H9 (cell line): ENCODE measurements at regions not wholly inside any gene's neighbourhood (a gene's known extent, or its start where the extent isn't known, plus 50 kb on each side); places are given as distances from the start of the nearest gene placed in this dataset.

Experiments used
- DNase-seq: peaks from one replicate; pipeline ENCODE4 v3.0.0-alpha.2; 2017
- H2AFZ ChIP-seq: one replicate; pipeline ENCODE4 v1.6.1; 2013; ENCODE audit warnings: mild to moderate bottlenecking, low read length, control low read depth, moderate library complexity
- H2AK5ac ChIP-seq: 2 replicates; pipeline ENCODE4 v1.6.1; 2013; ENCODE audit warnings: low read length, control low read depth, mixed read lengths; ENCODE audit not compliant: insufficient read length
- H2BK120ac ChIP-seq: one replicate; pipeline ENCODE4 v1.6.1; 2013; ENCODE audit warnings: low read depth, mild to moderate bottlenecking, low read length, control low read depth, inconsistent platforms; ENCODE audit not compliant: poor library complexity, severe bottlenecking
- H2BK12ac ChIP-seq: 2 replicates; pipeline ENCODE4 v1.6.1; 2013; ENCODE audit warnings: low read length, control low read depth, mixed read lengths, low read depth; ENCODE audit not compliant: insufficient read length
- H2BK15ac ChIP-seq: 2 replicates; pipeline ENCODE4 v1.6.1; 2013; ENCODE audit warnings: low read depth, low read length, control low read depth
- H2BK20ac ChIP-seq: one replicate; pipeline ENCODE4 v1.6.1; 2013; ENCODE audit warnings: low read depth, mild to moderate bottlenecking, low read length, control low read depth, inconsistent platforms; ENCODE audit not compliant: poor library complexity, severe bottlenecking
- H2BK5ac ChIP-seq: 2 replicates; pipeline ENCODE4 v1.6.1; 2013; ENCODE audit warnings: low read length, control low read depth, mixed read lengths; ENCODE audit not compliant: insufficient read length
- H3K14ac ChIP-seq: 2 replicates; pipeline ENCODE4 v1.6.1; 2013; ENCODE audit warnings: low read length, control low read depth; ENCODE audit not compliant: insufficient read depth
- H3K18ac ChIP-seq: 2 replicates; pipeline ENCODE4 v1.6.1; 2013; ENCODE audit warnings: low read depth, mild to moderate bottlenecking, mixed read lengths, low read length, control low read depth; ENCODE audit not compliant: insufficient read length
- H3K23ac ChIP-seq: 2 replicates; pipeline ENCODE4 v1.6.1; 2013; ENCODE audit warnings: low read length, control low read depth, mixed read lengths, low read depth; ENCODE audit not compliant: insufficient read length
- H3K23me2 ChIP-seq: 2 replicates; pipeline ENCODE4 v1.6.1; 2013; ENCODE audit warnings: low read depth, mild to moderate bottlenecking, mixed read lengths, low read length, control low read depth; ENCODE audit not compliant: insufficient read length, poor library complexity, severe bottlenecking
- H3K27ac ChIP-seq: 2 replicates; pipeline ENCODE4 v1.5.1; 2013; ENCODE audit warnings: low read length, control low read depth, mixed read lengths, low read depth; ENCODE audit not compliant: insufficient read length
- H3K27me3 ChIP-seq: 2 replicates; pipeline ENCODE4 v1.6.1; 2013; ENCODE audit warnings: low read length, control low read depth, inconsistent platforms; ENCODE audit not compliant: insufficient read depth
- H3K4ac ChIP-seq: 2 replicates; pipeline ENCODE4 v1.6.1; 2013; ENCODE audit warnings: low read depth, mild to moderate bottlenecking, control low read depth, inconsistent platforms, low read length, moderate library complexity
- H3K4me1 ChIP-seq: 2 replicates; pipeline ENCODE4 v1.6.1; 2013; ENCODE audit warnings: low read length, control low read depth, inconsistent platforms; ENCODE audit not compliant: insufficient read depth
- H3K4me2 ChIP-seq: 2 replicates; pipeline ENCODE4 v1.6.1; 2013; ENCODE audit warnings: low read length, control low read depth, mixed read lengths; ENCODE audit not compliant: insufficient read length, insufficient read depth
- H3K56ac ChIP-seq: 2 replicates; pipeline ENCODE4 v1.6.1; 2013; ENCODE audit warnings: low read depth, mild to moderate bottlenecking, mixed read lengths, low read length, control low read depth; ENCODE audit not compliant: insufficient read length
- H3K79me1 ChIP-seq: 2 replicates; pipeline ENCODE4 v1.6.1; 2013; ENCODE audit warnings: low read depth, mild to moderate bottlenecking, moderate library complexity, low read length, control low read depth, inconsistent platforms; ENCODE audit not compliant: insufficient read depth, poor library complexity, severe bottlenecking
- H3K79me2 ChIP-seq: 2 replicates; pipeline ENCODE4 v1.6.1; 2013; ENCODE audit warnings: low read length, control low read depth, inconsistent platforms; ENCODE audit not compliant: insufficient read depth
- H3K9ac ChIP-seq: 2 replicates; pipeline ENCODE4 v1.6.1; 2013; ENCODE audit warnings: low read length, control low read depth, mixed read lengths; ENCODE audit not compliant: insufficient read length; ENCODE audit errors: extremely low read depth
- H3K9me3 ChIP-seq: one replicate; pipeline ENCODE4 v1.6.1; 2013; ENCODE audit warnings: low read depth, low read length, inconsistent platforms; ENCODE audit not compliant: control insufficient read depth
- H3T11ph ChIP-seq: one replicate; pipeline ENCODE4 v1.6.1; 2013; ENCODE audit warnings: mild to moderate bottlenecking, low read length, control low read depth, inconsistent platforms
- H4K20me1 ChIP-seq: one replicate; pipeline ENCODE4 v1.6.1; 2013; ENCODE audit not compliant: control insufficient read depth, insufficient read length, insufficient read depth
- H4K5ac ChIP-seq: 2 replicates; pipeline ENCODE4 v1.6.1; 2013; ENCODE audit warnings: low read depth, mild to moderate bottlenecking, mixed read lengths, low read length, control low read depth; ENCODE audit not compliant: insufficient read length
- H4K8ac ChIP-seq: replicated peaks from 2 replicates; pipeline ENCODE4 v1.6.1; 2013; ENCODE audit warnings: low read length, control low read depth, mixed read lengths, low read depth; ENCODE audit not compliant: insufficient read length
- H4K91ac ChIP-seq: 2 replicates; pipeline ENCODE4 v1.6.1; 2013; ENCODE audit warnings: low read depth, mild to moderate bottlenecking, moderate library complexity, mixed read lengths, low read length, control low read depth; ENCODE audit not compliant: insufficient read length
- H3K27ac Mint-ChIP-seq, 3 experiments: 2 replicates in 2 of 3; 3 replicates in 1 of 3; pipeline ENCODE4 v1.8.0; 2020 to 2021; ENCODE audit warnings: mixed read lengths in 3 of 3, mild to moderate bottlenecking in 1 of 3, moderate library complexity in 1 of 3
- H3K27me3 Mint-ChIP-seq: 2 replicates; pipeline ENCODE4 v1.8.0; 2021; ENCODE audit warnings: low read depth, mild to moderate bottlenecking, moderate library complexity, mixed read lengths
- H3K36me3 Mint-ChIP-seq, 3 experiments: 2 replicates in 2 of 3; 3 replicates in 1 of 3; pipeline ENCODE4 v1.8.0; 2020 to 2021; ENCODE audit warnings: low read depth in 3 of 3, mixed read lengths in 3 of 3; ENCODE audit not compliant: insufficient read depth in 1 of 3
- H3K4me1 Mint-ChIP-seq, 2 experiments: 2 replicates each; pipeline ENCODE4 v1.8.0; 2020; ENCODE audit warnings: mixed read lengths in 2 of 2
- H3K4me3 Mint-ChIP-seq, 2 experiments: 2 replicates in 1 of 2; 3 replicates in 1 of 2; pipeline ENCODE4 v1.8.0; 2020 to 2021; ENCODE audit warnings: mild to moderate bottlenecking in 2 of 2, mixed read lengths in 2 of 2, moderate library complexity in 1 of 2
- H3K9me3 Mint-ChIP-seq, 2 experiments: 2 replicates in 1 of 2; 3 replicates in 1 of 2; pipeline ENCODE4 v1.8.0; 2020; ENCODE audit warnings: mild to moderate bottlenecking in 2 of 2, mixed read lengths in 2 of 2, moderate library complexity in 1 of 2
- WGBS: extraction: QIAGEN DNeasy Blood & Tissue Kit; methylation state at CpG from one replicate; pipeline ENCODE4 v1.1.7; 2013; ENCODE audit warnings: missing lambda C conversion rate, low lambda C conversion rate, mixed read lengths; ENCODE audit not compliant: insufficient read length; ENCODE audit errors: extremely low coverage; 5-methylcytosine and 5-hydroxymethylcytosine counted together
- TF ChIP-seq, protein P1 (sequence below): fragments of 200-600 bp; sonication (generic); conservative IDR thresholded peaks from 3 replicates; pipeline ENCODE4 v1.8.0; 2021; ENCODE audit warnings: antibody characterized with exemption, mild to moderate bottlenecking

DNA sequence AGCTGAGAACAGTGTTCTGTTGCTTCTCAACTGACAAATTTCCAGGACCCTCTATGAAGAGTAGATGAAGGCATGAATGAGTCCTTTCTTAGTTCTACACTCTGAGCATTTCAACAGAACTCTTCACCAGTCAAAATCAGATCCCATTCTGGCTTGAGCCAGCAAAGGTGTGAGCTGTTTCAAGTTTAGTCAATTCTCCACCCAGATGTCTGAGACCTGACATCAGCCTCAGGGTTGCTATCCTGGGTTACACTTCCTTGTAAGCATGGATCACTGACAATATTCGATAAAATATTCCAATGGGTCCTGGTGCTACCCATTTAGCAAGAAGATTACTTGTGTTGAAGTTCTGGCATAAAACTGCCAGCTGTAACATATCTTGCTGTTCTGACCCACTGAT is 97.6 kb upstream of the PPP2R3A start:
- no peak overlapping the region for H4K8ac ChIP-seq
- Mint-ChIP-seq H3K27me3 (no peaks in the 10 kb centered on the region), H3K27ac (no peak overlapping the region), H3K36me3 (no peaks in the 10 kb centered on the region; a peak in 1 of 7 replicates), H3K4me1 (no peaks in the 10 kb centered on the region), H3K4me3 (no peak overlapping the region), H3K9me3 (0 out of 5 replicates have a peak, but pooled peaks cover under 1 to 1% of the 10 kb centered on the region in 2 experiments)
- H4K5ac ChIP-seq = no peak overlapping the region
- no peaks in the 10 kb centered on the region for H3K27me3 ChIP-seq
- WGBS = no CpG with 5 or more reads among the region's 1 CpG
- no peak for DNase-seq
- no peak overlapping the region for H2BK5ac ChIP-seq
- no peak overlapping the region for H2BK120ac ChIP-seq
- no peak overlapping the region for H2AK5ac ChIP-seq
- no peak overlapping the region for H3K4ac ChIP-seq
- no peaks in the 10 kb centered on the region for H3K23me2 ChIP-seq
- no peak overlapping the region for H3K27ac ChIP-seq
- no peak overlapping the region for H4K91ac ChIP-seq
- H3K14ac ChIP-seq = no peak overlapping the region
- TF ChIP-seq, protein P1, sequence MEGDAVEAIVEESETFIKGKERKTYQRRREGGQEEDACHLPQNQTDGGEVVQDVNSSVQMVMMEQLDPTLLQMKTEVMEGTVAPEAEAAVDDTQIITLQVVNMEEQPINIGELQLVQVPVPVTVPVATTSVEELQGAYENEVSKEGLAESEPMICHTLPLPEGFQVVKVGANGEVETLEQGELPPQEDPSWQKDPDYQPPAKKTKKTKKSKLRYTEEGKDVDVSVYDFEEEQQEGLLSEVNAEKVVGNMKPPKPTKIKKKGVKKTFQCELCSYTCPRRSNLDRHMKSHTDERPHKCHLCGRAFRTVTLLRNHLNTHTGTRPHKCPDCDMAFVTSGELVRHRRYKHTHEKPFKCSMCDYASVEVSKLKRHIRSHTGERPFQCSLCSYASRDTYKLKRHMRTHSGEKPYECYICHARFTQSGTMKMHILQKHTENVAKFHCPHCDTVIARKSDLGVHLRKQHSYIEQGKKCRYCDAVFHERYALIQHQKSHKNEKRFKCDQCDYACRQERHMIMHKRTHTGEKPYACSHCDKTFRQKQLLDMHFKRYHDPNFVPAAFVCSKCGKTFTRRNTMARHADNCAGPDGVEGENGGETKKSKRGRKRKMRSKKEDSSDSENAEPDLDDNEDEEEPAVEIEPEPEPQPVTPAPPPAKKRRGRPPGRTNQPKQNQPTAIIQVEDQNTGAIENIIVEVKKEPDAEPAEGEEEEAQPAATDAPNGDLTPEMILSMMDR = no peak
- H4K20me1 ChIP-seq = no peaks in the 10 kb centered on the region
- H3K79me2 ChIP-seq = no peaks in the 10 kb centered on the region
- no peak overlapping the region for H3K9ac ChIP-seq
- H3K9me3 ChIP-seq = no peaks in the 10 kb centered on the region
- no peak overlapping the region for H3K56ac ChIP-seq
- H2BK20ac ChIP-seq = no peak overlapping the region
- no peaks in the 10 kb centered on the region for H3K4me1 ChIP-seq
- H2BK12ac ChIP-seq = no peak overlapping the region
- no peak overlapping the region for H3K23ac ChIP-seq
- no peak overlapping the region for H2BK15ac ChIP-seq
- no peak overlapping the region for H3K4me2 ChIP-seq
- no peaks in the 10 kb centered on the region for H3K79me1 ChIP-seq
- no peak overlapping the region for H2AFZ ChIP-seq
- no peak overlapping the region for H3T11ph ChIP-seq
- H3K18ac ChIP-seq = no peak overlapping the region
